Karpas-422 (cell line): ENCODE measurements at regions not wholly inside any gene's neighbourhood (a gene's known extent, or its start where the extent isn't known, plus 50 kb on each side); places are given as distances from the start of the nearest gene placed in this dataset.

Experiments used
- DNase-seq: peaks from one replicate; pipeline ENCODE4 v3.0.0-alpha.2; 2015
- H2AFZ ChIP-seq: fragments of 200-600 bp; sonication (generic); 2 replicates; pipeline ENCODE4 v1.6.1; 2014; ENCODE audit warnings: antibody characterized with exemption, low read length, mixed read lengths
- H3K27ac ChIP-seq: fragments of 200-600 bp; sonication (generic); 2 replicates; pipeline ENCODE4 v1.5.1; 2014; ENCODE audit warnings: mild to moderate bottlenecking, low read length, moderate library complexity
- H3K27me3 ChIP-seq: fragments of 200-600 bp; sonication (generic); 2 replicates; pipeline ENCODE4 v1.6.1; 2014; ENCODE audit warnings: low read length, mixed read lengths
- H3K36me3 ChIP-seq: fragments of 200-600 bp; sonication (generic); 2 replicates; pipeline ENCODE4 v1.6.1; 2014; ENCODE audit warnings: low read length, mixed read lengths; ENCODE audit not compliant: insufficient read depth
- H3K4me1 ChIP-seq: fragments of 200-600 bp; sonication (generic); 2 replicates; pipeline ENCODE4 v1.6.1; 2014; ENCODE audit warnings: mild to moderate bottlenecking, low read length, mixed read lengths
- H3K4me2 ChIP-seq: fragments of 200-600 bp; sonication (generic); 2 replicates; pipeline ENCODE4 v1.6.1; 2014; ENCODE audit warnings: low read length, low read depth, mild to moderate bottlenecking; ENCODE audit not compliant: poor library complexity, severe bottlenecking
- H3K4me3 ChIP-seq: fragments of 200-600 bp; sonication (generic); 2 replicates; pipeline ENCODE4 v1.5.1; 2014; ENCODE audit warnings: mild to moderate bottlenecking, antibody characterized with exemption, low read length, mixed read lengths
- H3K79me2 ChIP-seq: fragments of 200-600 bp; sonication (generic); 2 replicates; pipeline ENCODE4 v1.6.1; 2014; ENCODE audit warnings: mild to moderate bottlenecking, low read length, mixed read lengths
- H3K9ac ChIP-seq: fragments of 200-600 bp; sonication (generic); 2 replicates; pipeline ENCODE4 v1.6.0; 2014; ENCODE audit warnings: low read length
- H3K9me2 ChIP-seq: fragments of 200-600 bp; sonication (generic), shearing (Covaris generic); replicated peaks from 2 replicates; pipeline ENCODE4 v1.6.0; 2014; ENCODE audit warnings: mild to moderate bottlenecking, low read length, moderate library complexity; ENCODE audit not compliant: insufficient read depth
- H3K9me3 ChIP-seq: fragments of 300-700, 200-600 bp; sonication (generic); 2 replicates; pipeline ENCODE4 v1.6.1; 2014; ENCODE audit warnings: low read length, mixed read lengths
- H4K20me1 ChIP-seq: fragments of 200-600 bp; sonication (generic); 2 replicates; pipeline ENCODE4 v1.6.1; 2014; ENCODE audit warnings: mild to moderate bottlenecking, antibody characterized with exemption, low read length, low read depth; ENCODE audit not compliant: insufficient read depth

GRCh38 chr20:41872930-41873329, 254.8 kb upstream of the CHD6 start:
- Histone ChIP-seq H3K36me3 (no peaks in the 10 kb centered on the region), H2AFZ (no peak overlapping the region), H3K9me3 (no peaks in the 10 kb centered on the region), H3K27ac (no peak overlapping the region), H4K20me1 (no peaks in the 10 kb centered on the region), H3K9ac (no peak overlapping the region), H3K9me2 (no peaks in the 10 kb centered on the region), H3K79me2 (no peaks in the 10 kb centered on the region), H3K4me1 (no peaks in the 10 kb centered on the region), H3K4me2 (no peak overlapping the region), H3K27me3 (no peaks in the 10 kb centered on the region), H3K4me3 (no peak overlapping the region)
- DNase-seq, result no peak

- no peak overlapping the region for H2AFZ ChIP-seq
- no peak for DNase-seq
- no peak overlapping the region for H3K9ac ChIP-seq
- no peaks in the 10 kb centered on the region for H3K9me3 ChIP-seq
- H3K4me1 ChIP-seq, result no peaks in the 10 kb centered on the region
- H3K36me3 ChIP-seq, result no peaks in the 10 kb centered on the region
- H4K20me1 ChIP-seq, result no peaks in the 10 kb centered on the region
- no peak overlapping the region for H3K4me2 ChIP-seq
- no peak overlapping the region for H3K27ac ChIP-seq
- H3K27me3 ChIP-seq, result no peaks in the 10 kb centered on the region
- no peaks in the 10 kb centered on the region for H3K79me2 ChIP-seq
- H3K9me2 ChIP-seq, result no peaks in the 10 kb centered on the region
- no peak overlapping the region for H3K4me3 ChIP-seq
Measured at GRCh38 chr20:41870869-41871462, 252.8 kb upstream of the CHD6 start.

- DNase-seq, result no peak
- Histone ChIP-seq H3K4me2 (no peak overlapping the region), H2AFZ (no peak overlapping the region), H3K79me2 (no peaks in the 10 kb centered on the region), H3K4me1 (no peaks in the 10 kb centered on the region), H3K27me3 (no peaks in the 10 kb centered on the region), H3K36me3 (no peaks in the 10 kb centered on the region), H3K27ac (no peak overlapping the region), H3K9me3 (no peaks in the 10 kb centered on the region), H3K9me2 (no peaks in the 10 kb centered on the region), H4K20me1 (no peaks in the 10 kb centered on the region), H3K9ac (no peak overlapping the region), H3K4me3 (no peak overlapping the region)
Measured at GRCh38 chr20:41869261-41869660, 251.1 kb upstream of the CHD6 start.

- DNase-seq, result no peak
- Histone ChIP-seq H3K9ac (no peak overlapping the region), H3K79me2 (no peaks in the 10 kb centered on the region), H3K4me2 (no peak overlapping the region), H3K9me3 (no peaks in the 10 kb centered on the region), H3K27ac (no peak overlapping the region), H3K27me3 (no peaks in the 10 kb centered on the region), H3K4me3 (no peak overlapping the region), H3K9me2 (no peaks in the 10 kb centered on the region), H3K36me3 (no peaks in the 10 kb centered on the region), H3K4me1 (no peaks in the 10 kb centered on the region), H2AFZ (no peak overlapping the region), H4K20me1 (no peaks in the 10 kb centered on the region)
Measured at GRCh38 chr20:41865938-41866337, 247.8 kb upstream of the CHD6 start.

GRCh38 chr20:41862476-41862875, 244.3 kb upstream of the CHD6 start:
- Histone ChIP-seq H3K9me3 (no peaks in the 10 kb centered on the region), H3K79me2 (no peaks in the 10 kb centered on the region)

GRCh38 chr20:41861772-41862422, 243.7 kb upstream of the CHD6 start:
- no peaks in the 10 kb centered on the region for H4K20me1 ChIP-seq
- H3K9me3 ChIP-seq, result no peaks in the 10 kb centered on the region
- no peaks in the 10 kb centered on the region for H3K9me2 ChIP-seq
- H3K9ac ChIP-seq, result no peak overlapping the region
- H3K4me1 ChIP-seq, result no peaks in the 10 kb centered on the region
- no peaks in the 10 kb centered on the region for H3K79me2 ChIP-seq
- no peaks in the 10 kb centered on the region for H3K36me3 ChIP-seq
- H2AFZ ChIP-seq, result no peak overlapping the region
- H3K4me3 ChIP-seq, result no peak overlapping the region
- no peak overlapping the region for H3K4me2 ChIP-seq
- H3K27me3 ChIP-seq, result no peaks in the 10 kb centered on the region
- no peak overlapping the region for H3K27ac ChIP-seq
- DNase-seq, result no peak

More at GRCh38 chr20:41862476-41862875, 244.3 kb upstream of the CHD6 start:
- no peaks in the 10 kb centered on the region for H3K4me1 ChIP-seq
- no peaks in the 10 kb centered on the region for H3K9me2 ChIP-seq
- no peaks in the 10 kb centered on the region for H3K27me3 ChIP-seq
- no peak overlapping the region for H3K9ac ChIP-seq
- H3K27ac ChIP-seq, result no peak overlapping the region
- H3K4me3 ChIP-seq, result no peak overlapping the region
- H2AFZ ChIP-seq, result no peak overlapping the region
- no peaks in the 10 kb centered on the region for H3K36me3 ChIP-seq
- H4K20me1 ChIP-seq, result no peaks in the 10 kb centered on the region
- no peak overlapping the region for H3K4me2 ChIP-seq
- DNase-seq, result no peak

DNA sequence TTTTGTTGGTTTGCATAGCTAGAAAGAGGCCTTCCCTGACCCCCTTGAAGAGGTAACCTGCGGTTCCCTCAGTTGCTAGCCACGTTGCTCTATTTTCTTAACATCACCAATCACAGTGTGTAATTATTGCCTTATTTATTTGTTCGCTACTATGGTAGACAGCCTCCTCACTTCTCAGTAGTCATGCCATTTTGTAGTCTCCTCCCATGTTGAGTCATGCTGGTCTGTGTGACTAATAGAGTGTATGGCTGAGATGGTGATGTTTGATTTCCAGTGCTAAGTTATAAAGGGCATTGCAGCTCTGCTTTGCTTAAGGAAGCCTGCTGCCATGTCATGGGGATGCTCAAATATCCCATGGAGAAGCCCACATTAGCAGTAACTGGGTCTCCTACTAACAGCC, 236.6 kb upstream of the CHD6 start:
- H2AFZ ChIP-seq, result no peak overlapping the region
- no peak overlapping the region for H3K27ac ChIP-seq
- H3K36me3 ChIP-seq, result no peaks in the 10 kb centered on the region
- no peaks in the 10 kb centered on the region for H3K9me3 ChIP-seq
- H4K20me1 ChIP-seq, result no peaks in the 10 kb centered on the region
- H3K9ac ChIP-seq, result no peak overlapping the region
- no peak overlapping the region for H3K4me3 ChIP-seq
- H3K27me3 ChIP-seq, result no peaks in the 10 kb centered on the region
- H3K9me2 ChIP-seq, result no peaks in the 10 kb centered on the region
- H3K79me2 ChIP-seq, result no peaks in the 10 kb centered on the region
- no peak for DNase-seq
- no peaks in the 10 kb centered on the region for H3K4me1 ChIP-seq
- H3K4me2 ChIP-seq, result no peak overlapping the region

DNA sequence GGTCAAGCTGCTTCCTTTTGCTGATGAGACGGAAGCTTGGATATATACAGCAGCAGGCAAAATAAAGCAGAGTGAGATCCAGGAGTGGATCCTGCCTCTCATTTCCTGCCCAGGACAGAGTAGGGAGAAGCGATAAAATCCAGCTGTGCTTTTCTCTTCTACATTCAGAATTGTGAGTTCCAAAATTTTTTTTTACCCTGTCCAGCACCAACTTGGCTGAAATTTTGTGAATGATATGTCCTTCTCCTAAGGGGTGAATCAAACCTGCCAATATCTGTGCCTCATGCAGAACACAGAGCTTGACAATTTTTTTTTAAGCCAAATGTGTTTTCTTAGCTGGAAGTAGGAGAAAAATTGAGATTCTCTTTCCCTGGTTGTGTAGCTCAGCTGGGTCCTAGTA, 235.6 kb upstream of the CHD6 start:
- no peaks in the 10 kb centered on the region for H3K9me3 ChIP-seq
- no peaks in the 10 kb centered on the region for H3K9me2 ChIP-seq
- H3K4me2 ChIP-seq, result no peak overlapping the region
- H3K79me2 ChIP-seq, result no peaks in the 10 kb centered on the region
- no peaks in the 10 kb centered on the region for H3K4me1 ChIP-seq
- no peaks in the 10 kb centered on the region for H3K27me3 ChIP-seq
- H3K4me3 ChIP-seq, result no peak overlapping the region
- H4K20me1 ChIP-seq, result no peaks in the 10 kb centered on the region
- H3K9ac ChIP-seq, result no peak overlapping the region
- H3K36me3 ChIP-seq, result no peaks in the 10 kb centered on the region
- no peak overlapping the region for H3K27ac ChIP-seq
- no peak for DNase-seq
- H2AFZ ChIP-seq, result no peak overlapping the region
